ENCODE measurements at regions not wholly inside any gene's neighbourhood (a gene's known extent, or its start where the extent isn't known, plus 50 kb on each side); places are given as distances from the start of the nearest gene placed in this dataset.

- no peak for DNase-seq (ENCODE audit: low read depth in 2 of 3, low spot score in 1 of 3)
Measured at GRCh38 chr4:54493862-54494261, 163.9 kb upstream of the KIT start.

- DNase-seq (ENCODE audit: low read depth in 2 of 3, low spot score in 1 of 3) = no peak
Measured at GRCh38 chr4:54495091-54495490, 162.7 kb upstream of the KIT start.

GRCh38 chr4:54495641-54496040 lies 162.1 kb upstream of the KIT start:
- DNase-seq (ENCODE audit: low read depth in 2 of 3, low spot score in 1 of 3) = no peak

- no peak for DNase-seq (ENCODE audit: low read depth in 2 of 3, low spot score in 1 of 3)
Measured at GRCh38 chr4:54496412-54496811, 161.3 kb upstream of the KIT start.

- DNase-seq (ENCODE audit: low read depth in 2 of 3, low spot score in 1 of 3) = no peak
Measured at GRCh38 chr4:54497947-54498346, 159.8 kb upstream of the KIT start.

- DNase-seq (ENCODE audit: low read depth in 2 of 3, low spot score in 1 of 3) = no peak
Measured at GRCh38 chr4:54498661-54499111, 159.1 kb upstream of the KIT start.

- DNase-seq (ENCODE audit: low read depth in 2 of 3, low spot score in 1 of 3) = no peak
Measured at GRCh38 chr4:54499308-54500074, 158.3 kb upstream of the KIT start.

- no peak for DNase-seq (ENCODE audit: low read depth in 2 of 3, low spot score in 1 of 3)
Measured at GRCh38 chr4:54505362-54505761, 152.4 kb upstream of the KIT start.

- DNase-seq (ENCODE audit: low read depth in 2 of 3, low spot score in 1 of 3) = no peak
Measured at GRCh38 chr4:54505996-54506395, 151.8 kb upstream of the KIT start.

- DNase-seq (ENCODE audit: low read depth in 2 of 3, low spot score in 1 of 3) = no peak
Measured at GRCh38 chr4:54509057-54509456, 148.7 kb upstream of the KIT start.

GRCh38 chr4:54513204-54513603 lies 144.6 kb upstream of the KIT start:
- no peak for DNase-seq (ENCODE audit: low read depth in 2 of 3, low spot score in 1 of 3)

- no peak for DNase-seq (ENCODE audit: low read depth in 2 of 3, low spot score in 1 of 3)
Measured at GRCh38 chr4:54513741-54514140, 144.0 kb upstream of the KIT start.

GRCh38 chr4:54516556-54517215 lies 141.1 kb upstream of the KIT start:
- no peak for DNase-seq (ENCODE audit: low read depth in 2 of 3, low spot score in 1 of 3)

GRCh38 chr4:54517781-54518444 lies 139.8 kb upstream of the KIT start:
- DNase-seq (ENCODE audit: low read depth in 2 of 3, low spot score in 1 of 3) = no peak

GRCh38 chr4:54525602-54526001 lies 132.2 kb upstream of the KIT start:
- DNase-seq (ENCODE audit: low read depth in 2 of 3, low spot score in 1 of 3) = no peak

- DNase-seq (ENCODE audit: low read depth in 2 of 3, low spot score in 1 of 3) = no peak
Measured at GRCh38 chr4:54526560-54526959, 131.2 kb upstream of the KIT start.

GRCh38 chr4:54527532-54527931 lies 130.2 kb upstream of the KIT start:
- DNase-seq (ENCODE audit: low read depth in 2 of 3, low spot score in 1 of 3) = no peak

- no peak for DNase-seq (ENCODE audit: low read depth in 2 of 3, low spot score in 1 of 3)
Measured at GRCh38 chr4:54539500-54540029, 118.2 kb upstream of the KIT start.

GRCh38 chr4:54540931-54541330 lies 116.8 kb upstream of the KIT start:
- no peak for DNase-seq (ENCODE audit: low read depth in 2 of 3, low spot score in 1 of 3)

- no peak for DNase-seq (ENCODE audit: low read depth in 2 of 3, low spot score in 1 of 3)
Measured at GRCh38 chr4:54541426-54542118, 116.2 kb upstream of the KIT start.

GRCh38 chr4:54542119-54542438 lies 115.7 kb upstream of the KIT start:
- DNase-seq (ENCODE audit: low read depth in 2 of 3, low spot score in 1 of 3) = no peak

All from stimulated activated CD4-positive, alpha-beta T cell treated with anti-CD3 and anti-CD28 coated beads, Interleukin-12 subunit alpha, Interleukin-12 subunit beta, amount 100 ng/mL, for 48 hours (primary cell).